ENCODE measurements at regions not wholly inside any gene's neighbourhood (a gene's known extent, or its start where the extent isn't known, plus 50 kb on each side); places are given as distances from the start of the nearest gene placed in this dataset.

- no peak for TF ChIP-seq CTCF (IDR thresholded peaks at IDR 0.05; ENCODE audit: low read depth, low read length, missing control alignments)
Observed at GRCh38 chr5:117953272-117953671, 1035.1 kb downstream of the DTWD2 start.

GRCh38 chr5:117947836-117948235 is 1040.5 kb downstream of the DTWD2 start:
- no peak for DNase-seq (ENCODE audit: low read depth)
- TF ChIP-seq CTCF (IDR thresholded peaks at IDR 0.05; ENCODE audit: low read depth, low read length, missing control alignments), result no peak
- H3K4me3 ChIP-seq (ENCODE audit: low read depth, low read length), result no peak overlapping the region

More at GRCh38 chr5:117953272-117953671, 1035.1 kb downstream of the DTWD2 start:
- H3K4me3 ChIP-seq (ENCODE audit: low read depth, low read length), result no peak overlapping the region
- no peak for DNase-seq (ENCODE audit: low read depth)

GRCh38 chr5:117947121-117947520 is 1041.2 kb downstream of the DTWD2 start:
- no peak for TF ChIP-seq CTCF (IDR thresholded peaks at IDR 0.05; ENCODE audit: low read depth, low read length, missing control alignments)
- no peak overlapping the region for H3K4me3 ChIP-seq (ENCODE audit: low read depth, low read length)
- DNase-seq (ENCODE audit: low read depth), result no peak

- no peak for TF ChIP-seq CTCF (IDR thresholded peaks at IDR 0.05; ENCODE audit: low read depth, low read length, missing control alignments)
- no peak for DNase-seq (ENCODE audit: low read depth)
Observed at GRCh38 chr5:117945258-117945657, 1043.1 kb downstream of the DTWD2 start.

GRCh38 chr5:117943541-117943940 is 1044.8 kb downstream of the DTWD2 start:
- no peak overlapping the region for H3K4me3 ChIP-seq (ENCODE audit: low read depth, low read length)
- no peak for DNase-seq (ENCODE audit: low read depth)
- TF ChIP-seq CTCF (IDR thresholded peaks at IDR 0.05; ENCODE audit: low read depth, low read length, missing control alignments), result no peak

More at GRCh38 chr5:117945258-117945657, 1043.1 kb downstream of the DTWD2 start:
- no peak overlapping the region for H3K4me3 ChIP-seq (ENCODE audit: low read depth, low read length)

GRCh38 chr5:117942861-117943519 is 1045.4 kb downstream of the DTWD2 start:
- no peak overlapping the region for H3K4me3 ChIP-seq (ENCODE audit: low read depth, low read length)
- no peak for DNase-seq (ENCODE audit: low read depth)
- no peak for TF ChIP-seq CTCF (IDR thresholded peaks at IDR 0.05; ENCODE audit: low read depth, low read length, missing control alignments)

- no peak for DNase-seq (ENCODE audit: low read depth)
- no peak overlapping the region for H3K4me3 ChIP-seq (ENCODE audit: low read depth, low read length)
- no peak for TF ChIP-seq CTCF (IDR thresholded peaks at IDR 0.05; ENCODE audit: low read depth, low read length, missing control alignments)
Observed at GRCh38 chr5:117893211-117893610, 1095.1 kb downstream of the DTWD2 start.
